H1 (cell line): ENCODE measurements at regions not wholly inside any gene's neighbourhood (a gene's known extent, or its start where the extent isn't known, plus 50 kb on each side); places are given as distances from the start of the nearest gene placed in this dataset.

Experiments used
- CTCF ChIA-PET: fragments of 300-600 bp; sonication (Branson Sonifier 250); formaldehyde crosslinking; loops from one replicate; lab custom pipeline; 2021; ENCODE audit not compliant: partially characterized antibody; lab: Charles Lee
- POLR2A ChIA-PET: fragments of 300-600 bp; sonication (Branson Sonifier 250); formaldehyde crosslinking; loops from one replicate; lab custom pipeline; 2021; ENCODE audit warnings: inconsistent platforms; ENCODE audit not compliant: partially characterized antibody; lab: Charles Lee
- DNase-seq, 2 experiments: peaks; one replicate each; pipeline versions ENCODE4 v3.0.0 to v3.0.0-alpha.2; 2010 to 2022; ENCODE audit warnings: low spot score in 2 of 2, low read depth in 1 of 2, mixed read lengths in 1 of 2
- FAIRE-seq: peaks from 2 replicates; lab custom pipeline; 2011; peaks lifted over from hg19 to GRCh38; lab: Jason Lieb, UNC
- H2AFZ ChIP-seq: 2 replicates; pipeline ENCODE4 v1.8.1; 2012; ENCODE audit warnings: low read length, inconsistent platforms
- H2AK5ac ChIP-seq: 2 replicates; pipeline ENCODE4 v1.6.1; 2013; ENCODE audit warnings: low read depth, low read length
- H2BK120ac ChIP-seq: replicated peaks from 2 replicates; pipeline ENCODE3; 2013; ENCODE audit warnings: low read depth, low read length, inconsistent platforms
- H2BK12ac ChIP-seq: 2 replicates; pipeline ENCODE4 v1.6.1; 2013; ENCODE audit warnings: low read depth, low read length
- H2BK15ac ChIP-seq: 2 replicates; pipeline ENCODE4 v1.6.1; 2013; ENCODE audit warnings: low read length
- H2BK20ac ChIP-seq: 2 replicates; pipeline ENCODE4 v1.6.1; 2013; ENCODE audit warnings: low read length
- H2BK5ac ChIP-seq: 2 replicates; pipeline ENCODE4 v1.6.1; 2013; ENCODE audit warnings: low read depth, low read length
- H3K14ac ChIP-seq: 2 replicates; pipeline ENCODE4 v1.6.1; 2013; ENCODE audit warnings: inconsistent platforms; ENCODE audit not compliant: insufficient read length
- H3K18ac ChIP-seq: 2 replicates; pipeline ENCODE4 v1.6.1; 2013; ENCODE audit warnings: low read length; ENCODE audit errors: extremely low read depth
- H3K23ac ChIP-seq: 2 replicates; pipeline ENCODE4 v1.6.1; 2013; ENCODE audit warnings: inconsistent platforms; ENCODE audit not compliant: insufficient read length
- H3K23me2 ChIP-seq: 2 replicates; pipeline ENCODE4 v1.6.1; 2013; ENCODE audit warnings: low read depth, low read length
- H3K27ac ChIP-seq: 2 replicates; pipeline ENCODE4 v1.6.1; 2011; ENCODE audit warnings: low read depth, low read length, inconsistent platforms
- H3K27me3 ChIP-seq, 4 experiments: replicated peaks in 1 of 4; 1 replicate in 1 of 4; 2 replicates in 3 of 4; pipeline versions ENCODE4 v1.6.1 to v1.8.1; 2011 to 2013; ENCODE audit warnings: low read length in 3 of 4, mild to moderate bottlenecking in 3 of 4, inconsistent platforms in 2 of 4, mixed read lengths in 2 of 4, moderate library complexity in 1 of 4; ENCODE audit not compliant: control insufficient read depth in 3 of 4, insufficient read depth in 3 of 4; ENCODE audit errors: extremely low read depth in 1 of 4
- H3K36me3 ChIP-seq, 4 experiments: 2 replicates each; pipeline versions ENCODE4 v1.6.1 to v1.8.1; 2011 to 2013; ENCODE audit warnings: mild to moderate bottlenecking in 4 of 4, low read length in 3 of 4, moderate library complexity in 2 of 4, control low read depth in 1 of 4, inconsistent platforms in 1 of 4; ENCODE audit not compliant: insufficient read depth in 4 of 4, control insufficient read depth in 2 of 4
- H3K4ac ChIP-seq: replicated peaks from 2 replicates; pipeline ENCODE3; 2013; ENCODE audit warnings: low read length, low read depth, mixed read lengths, inconsistent platforms; ENCODE audit not compliant: insufficient read length
- H3K4me1 ChIP-seq, 4 experiments: replicated peaks in 1 of 4; 1 replicate in 1 of 4; 2 replicates in 3 of 4; pipeline versions ENCODE4 v1.6.1 to v1.8.1; 2011 to 2013; ENCODE audit warnings: low read length in 3 of 4, inconsistent platforms in 2 of 4, mixed read lengths in 1 of 4; ENCODE audit not compliant: insufficient read depth in 4 of 4, control insufficient read depth in 3 of 4
- H3K4me2 ChIP-seq, 2 experiments: 2 replicates each; pipeline versions ENCODE4 v1.6.1 to v1.8.1; 2011 to 2013; ENCODE audit warnings: low read depth in 2 of 2, low read length in 2 of 2, control low read depth in 1 of 2, inconsistent platforms in 1 of 2, mild to moderate bottlenecking in 1 of 2; ENCODE audit not compliant: insufficient read depth in 1 of 2
- H3K4me3 ChIP-seq, 4 experiments: fragments of 200-600, 300-600 bp in 1 of 4; sonication (generic), shearing (Covaris generic), sonication (Bioruptor Twin) in 1 of 4; 2 replicates each; pipeline versions ENCODE4 v1.5.1 to v1.8.1; 2011 to 2016; ENCODE audit warnings: low read length in 4 of 4, low read depth in 3 of 4, control low read depth in 2 of 4, inconsistent platforms in 2 of 4, mild to moderate bottlenecking in 2 of 4, mixed read lengths in 1 of 4, moderate library complexity in 1 of 4; ENCODE audit not compliant: insufficient read depth in 2 of 4; ENCODE audit errors: extremely low read depth in 1 of 4
- H3K56ac ChIP-seq: replicated peaks from 2 replicates; pipeline ENCODE3; 2013; ENCODE audit warnings: low read depth, mild to moderate bottlenecking, mixed read lengths, low read length, inconsistent platforms; ENCODE audit not compliant: insufficient read length
- H3K79me1 ChIP-seq: 2 replicates; pipeline ENCODE4 v1.6.1; 2013; ENCODE audit warnings: low read depth, low read length, control low read depth
- H3K79me2 ChIP-seq, 2 experiments: 2 replicates each; pipeline versions ENCODE4 v1.6.1 to v1.8.1; 2012 to 2013; ENCODE audit warnings: low read length in 2 of 2, mild to moderate bottlenecking in 2 of 2, inconsistent platforms in 1 of 2; ENCODE audit not compliant: insufficient read depth in 2 of 2, control insufficient read depth in 1 of 2
- H3K9ac ChIP-seq, 4 experiments: replicated peaks in 1 of 4; 1 replicate in 1 of 4; 2 replicates in 3 of 4; pipeline versions ENCODE4 v1.6.1 to v1.8.1; 2011 to 2013; ENCODE audit warnings: low read depth in 3 of 4, low read length in 3 of 4, control low read depth in 2 of 4, mild to moderate bottlenecking in 2 of 4, moderate library complexity in 2 of 4, inconsistent platforms in 1 of 4; ENCODE audit errors: extremely low read depth in 1 of 4
- H3K9me3 ChIP-seq, 2 experiments: 2 replicates each; pipeline versions ENCODE4 v1.6.1 to v1.8.1; 2012 to 2013; ENCODE audit warnings: mild to moderate bottlenecking in 2 of 2, moderate library complexity in 2 of 2, control low read depth in 1 of 2, inconsistent platforms in 1 of 2, low read depth in 1 of 2, low read length in 1 of 2, mixed read lengths in 1 of 2; ENCODE audit not compliant: insufficient read depth in 2 of 2
- H4K20me1 ChIP-seq, 2 experiments: replicated peaks in 1 of 2; 2 replicates each; pipeline versions ENCODE3 to v1.8.1; 2011 to 2013; ENCODE audit warnings: inconsistent platforms in 2 of 2, low read length in 2 of 2, mild to moderate bottlenecking in 1 of 2; ENCODE audit not compliant: insufficient read depth in 2 of 2, control insufficient read depth in 1 of 2
- H4K5ac ChIP-seq: 2 replicates; pipeline ENCODE4 v1.6.1; 2013; ENCODE audit warnings: low read length, low read depth, mixed read lengths, inconsistent platforms; ENCODE audit not compliant: insufficient read length
- H4K8ac ChIP-seq: 2 replicates; pipeline ENCODE4 v1.8.0; 2013; ENCODE audit warnings: mild to moderate bottlenecking, moderate library complexity, low read length, inconsistent platforms; ENCODE audit not compliant: insufficient read depth; ENCODE audit errors: extremely low read depth
- H4K91ac ChIP-seq: replicated peaks from 2 replicates; pipeline ENCODE3; 2013; ENCODE audit warnings: low read length, mixed read lengths, inconsistent platforms; ENCODE audit not compliant: insufficient read length
- BACH1 ChIP-seq: IDR thresholded peaks from 2 replicates; pipeline ENCODE4 v1.6.1; 2012; ENCODE audit warnings: low read length, improper control_type of control experiment
- SAP30 ChIP-seq: fragments of 300-600 bp; sonication (generic); IDR thresholded peaks from 2 replicates; pipeline ENCODE4 v1.7.1; 2012; ENCODE audit warnings: low read length, moderate library complexity, mild to moderate bottlenecking, inconsistent platforms; ENCODE audit not compliant: insufficient read depth, insufficient replicate concordance
- TBP ChIP-seq: IDR thresholded peaks from 2 replicates; pipeline ENCODE4 v1.6.1; 2011; ENCODE audit warnings: low read depth, low read length, improper control_type of control experiment
- ZNF274 ChIP-seq: IDR thresholded peaks from 2 replicates; pipeline ENCODE4 v1.7.0; 2012; ENCODE audit warnings: low read length, borderline replicate concordance; ENCODE audit errors: extremely low read depth
- WGBS, 2 experiments: shearing (Covaris generic) in 1 of 2; methylation state at CpG; one replicate each; pipeline versions ENCODE4 v1.1.6 to v1.1.7; 2013 to 2015; ENCODE audit warnings: low lambda C conversion rate in 2 of 2, mixed read lengths in 2 of 2, inconsistent platforms in 1 of 2, low coverage in 1 of 2, missing lambda C conversion rate in 1 of 2; ENCODE audit not compliant: insufficient replicate concordance in 2 of 2, insufficient coverage in 1 of 2, insufficient read length in 1 of 2; ENCODE audit errors: extremely low coverage in 1 of 2, missing lambda C conversion rate in 1 of 2; 5-methylcytosine and 5-hydroxymethylcytosine counted together
- TF ChIP-seq, protein P1 (sequence below): IDR thresholded peaks from 2 replicates; pipeline ENCODE4 v1.6.1; 2012; ENCODE audit warnings: inconsistent platforms

DNA sequence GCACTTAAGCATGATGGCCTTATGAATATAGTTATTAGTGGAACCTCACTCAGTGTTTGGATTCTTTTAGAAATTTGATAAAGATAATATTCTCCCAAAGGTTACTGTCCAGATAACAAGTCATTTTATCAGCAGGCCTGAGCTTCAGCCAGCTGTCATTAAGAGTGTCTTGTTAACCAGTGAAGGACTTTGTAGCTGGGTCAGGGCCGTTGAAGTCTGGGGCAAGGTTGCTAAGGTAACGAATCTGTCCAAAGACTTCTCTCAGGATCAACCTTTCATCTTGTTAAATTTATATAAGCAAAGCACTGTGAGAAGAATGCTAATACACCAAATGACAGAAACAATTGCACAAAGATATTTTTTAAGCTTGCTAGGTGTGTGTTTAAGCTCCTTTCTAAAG lies 271.3 kb upstream of the TMPO start:
- H2BK120ac ChIP-seq, result no peak overlapping the region
- WGBS, 2 experiments, result 90% methylated on average over 2 of the region's 2 CpGs; no CpG with 5 or more reads in 1 of the 2 experiments
- H3K27ac ChIP-seq, result no peak overlapping the region
- no peaks in the 10 kb centered on the region for H3K4me1 ChIP-seq
- no peak overlapping the region for H2BK12ac ChIP-seq
- H4K5ac ChIP-seq, result no peak overlapping the region
- H3K79me1 ChIP-seq, result no peaks in the 10 kb centered on the region
- H2BK20ac ChIP-seq, result no peak overlapping the region
- no peaks in the 10 kb centered on the region for H3K79me2 ChIP-seq
- H3K27me3 ChIP-seq, result no peaks in the 10 kb centered on the region
- no peak overlapping the region for H3K4ac ChIP-seq
- no peak overlapping the region for H3K4me2 ChIP-seq
- H3K23ac ChIP-seq, result no peak overlapping the region
- H3K56ac ChIP-seq, result no peak overlapping the region
- no peak overlapping the region for H2AK5ac ChIP-seq
- no peaks in the 10 kb centered on the region for H3K9me3 ChIP-seq
- H3K4me3 ChIP-seq, result no peak overlapping the region
- ChIA-PET POLR2A (no interaction called here), CTCF (interaction anchor here (1.1 to 4.4 kb wide), 4 partner anchors 11 to 49 kb away, joined by 3 to 25 read pairs (median 4); no protein-coding TSS in a partner anchor)
- no peak overlapping the region for H3K18ac ChIP-seq
- no peak overlapping the region for H2AFZ ChIP-seq
- H3K14ac ChIP-seq, result no peak overlapping the region
- no peak overlapping the region for H4K91ac ChIP-seq
- DNase-seq (no peak), FAIRE-seq (no peak)
- H4K8ac ChIP-seq, result no peak overlapping the region
- H3K9ac ChIP-seq, result no peak overlapping the region
- no peaks in the 10 kb centered on the region for H3K36me3 ChIP-seq
- TF ChIP-seq BACH1, result no peak
- TF ChIP-seq ZNF274, result no peak
- TF ChIP-seq TBP, result no peak
- TF ChIP-seq, protein P1, sequence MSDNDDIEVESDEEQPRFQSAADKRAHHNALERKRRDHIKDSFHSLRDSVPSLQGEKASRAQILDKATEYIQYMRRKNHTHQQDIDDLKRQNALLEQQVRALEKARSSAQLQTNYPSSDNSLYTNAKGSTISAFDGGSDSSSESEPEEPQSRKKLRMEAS, result no peak
- TF ChIP-seq SAP30, result no peak
- no peaks in the 10 kb centered on the region for H3K23me2 ChIP-seq
- H2BK5ac ChIP-seq, result no peak overlapping the region
- no peaks in the 10 kb centered on the region for H4K20me1 ChIP-seq
- H2BK15ac ChIP-seq, result no peak overlapping the region
